ENCODE measurements at regions not wholly inside any gene's neighbourhood (a gene's known extent, or its start where the extent isn't known, plus 50 kb on each side); places are given as distances from the start of the nearest gene placed in this dataset.

GRCh38 chr9:108168236-108168850 lies 678.8 kb upstream of the KLF4 start:
- no peak for DNase-seq

DNA sequence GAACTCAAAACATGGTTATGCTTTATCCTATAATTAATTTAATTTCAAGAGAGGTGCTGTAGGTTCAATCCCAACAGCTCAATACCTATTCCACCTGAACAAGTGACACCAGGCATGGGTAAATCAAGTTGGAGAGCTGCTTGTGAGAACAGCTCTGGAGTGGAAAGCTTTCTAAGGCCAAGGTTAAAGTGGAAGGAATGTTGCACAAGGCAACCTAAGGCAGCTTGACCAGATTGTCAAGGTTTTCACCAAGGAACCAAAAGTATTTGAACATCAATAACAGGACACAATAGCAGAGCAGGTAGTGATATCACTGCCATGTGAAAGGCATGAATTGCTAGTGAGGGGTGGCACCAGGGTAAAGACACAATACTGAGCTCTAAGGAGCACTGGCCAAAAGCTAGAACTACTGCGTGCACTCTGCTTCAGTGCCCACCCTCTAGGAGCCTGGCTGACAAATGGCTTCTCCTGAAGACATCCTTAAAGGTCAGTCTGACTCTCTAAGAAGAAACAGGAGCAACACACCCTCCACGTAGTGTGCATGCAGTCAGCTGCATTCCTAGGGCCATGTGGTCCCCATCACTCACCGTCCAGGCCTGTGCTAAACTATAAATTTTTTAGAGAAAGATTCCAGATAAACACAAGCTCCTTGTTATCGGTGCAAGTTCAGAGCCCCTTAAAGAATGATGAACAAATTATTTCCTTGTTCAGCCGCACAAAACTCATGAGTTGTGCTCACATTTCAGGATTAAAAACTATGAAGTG lies 677.7 kb upstream of the KLF4 start:
- no peak for DNase-seq

DNA sequence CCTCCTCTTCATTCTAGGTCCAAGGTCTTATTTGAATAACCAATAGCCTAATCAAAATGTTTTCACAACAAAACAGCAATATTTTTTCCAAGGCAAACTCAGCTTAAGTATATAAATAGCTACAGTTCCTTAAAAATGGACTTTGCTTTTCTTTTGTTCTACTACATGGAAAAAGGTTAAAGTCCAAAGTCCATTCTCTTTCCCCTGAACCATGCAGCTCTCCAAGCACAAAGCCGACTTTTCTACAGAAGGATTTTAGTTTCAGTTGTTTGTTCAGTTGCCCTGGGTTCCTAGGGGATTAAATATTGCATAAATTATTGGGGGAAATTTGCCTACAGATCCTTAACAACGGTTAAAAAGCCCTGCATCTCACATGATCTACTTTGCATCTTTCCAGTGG lies 677.0 kb upstream of the KLF4 start:
- no peak for DNase-seq

DNA sequence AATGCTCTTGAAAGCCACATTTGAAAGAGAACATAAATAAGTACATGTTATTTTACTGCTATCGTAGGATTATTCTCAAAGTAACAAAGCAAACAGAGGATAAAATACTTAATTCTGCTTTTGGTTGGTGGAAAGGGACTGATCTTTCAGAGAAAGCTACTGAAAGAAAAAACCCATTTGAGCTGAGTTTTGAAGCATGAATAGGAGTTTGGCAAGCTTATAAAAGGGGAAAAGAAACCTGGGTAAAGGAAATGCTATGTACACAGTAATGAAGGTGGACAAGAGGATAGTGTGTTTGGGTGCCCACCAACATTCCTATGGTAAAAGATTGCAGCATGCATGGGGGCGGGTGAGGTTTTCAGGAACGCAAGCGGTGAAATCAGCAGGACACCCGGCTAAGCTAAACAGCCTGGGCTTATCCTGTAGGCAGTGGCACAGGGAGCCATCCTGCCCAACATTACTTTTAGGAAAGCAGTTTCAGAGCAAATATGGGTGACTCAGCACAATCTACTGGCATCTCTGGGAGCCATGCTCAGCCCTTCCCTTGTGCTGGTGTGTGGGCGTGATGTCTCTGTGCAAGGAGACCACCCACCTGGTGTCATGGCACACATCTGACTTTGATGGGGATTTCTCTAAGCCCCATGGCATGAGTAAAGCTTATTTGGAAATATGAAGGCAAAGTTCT lies 673.9 kb upstream of the KLF4 start:
- no peak for DNase-seq

GRCh38 chr9:108162664-108163063 lies 673.1 kb upstream of the KLF4 start:
- DNase-seq = no peak

DNA sequence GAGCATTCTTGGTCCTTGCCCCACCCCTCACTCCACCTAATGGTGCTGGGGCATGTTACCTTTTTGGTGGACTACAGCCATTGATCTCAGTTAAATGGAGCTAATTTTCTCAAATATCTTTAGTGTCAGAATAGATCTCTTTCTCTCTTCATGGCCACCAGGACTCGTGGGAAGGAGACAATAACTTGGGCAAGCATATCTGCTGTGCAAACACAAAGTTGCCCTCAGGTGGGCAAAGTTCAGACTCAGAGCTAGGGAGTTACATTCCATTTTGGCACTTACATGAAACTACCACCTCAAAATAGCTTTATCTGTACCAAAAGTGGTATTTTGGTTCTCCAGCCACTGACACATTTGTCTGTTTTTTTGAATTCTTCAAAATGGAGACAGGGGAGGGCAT lies 671.9 kb upstream of the KLF4 start:
- no peak for DNase-seq

DNA sequence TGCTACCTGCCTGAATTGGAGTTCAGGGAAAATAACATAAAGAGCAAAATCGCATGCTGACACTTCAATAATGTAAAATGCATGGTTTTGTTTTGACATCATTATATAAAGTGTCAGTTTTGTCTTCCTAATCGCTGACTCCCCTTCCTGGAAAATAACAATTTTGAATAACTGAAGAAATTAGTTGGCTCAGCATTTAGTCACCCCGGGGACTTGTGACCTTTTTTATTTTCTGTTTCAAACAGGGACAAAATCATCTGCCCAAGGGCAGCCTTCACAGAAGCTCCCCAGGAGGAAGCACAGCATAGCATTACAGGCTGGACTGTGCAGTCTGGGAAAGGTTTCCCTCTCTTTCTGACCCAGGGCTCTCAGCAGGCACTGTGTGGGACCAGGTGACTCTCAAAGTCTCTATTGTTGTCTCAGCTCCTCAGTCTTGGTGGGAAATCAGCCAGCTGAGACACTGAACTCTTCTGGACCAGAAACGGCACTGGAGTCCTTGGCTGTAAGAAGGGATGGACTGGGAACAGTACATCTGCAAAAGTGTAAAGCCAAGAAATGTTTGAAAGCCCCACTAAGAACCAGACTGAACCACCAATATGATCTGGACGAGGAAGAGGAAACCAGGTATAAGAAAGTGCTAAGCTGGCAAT lies 671.3 kb upstream of the KLF4 start:
- no peak for DNase-seq

DNA sequence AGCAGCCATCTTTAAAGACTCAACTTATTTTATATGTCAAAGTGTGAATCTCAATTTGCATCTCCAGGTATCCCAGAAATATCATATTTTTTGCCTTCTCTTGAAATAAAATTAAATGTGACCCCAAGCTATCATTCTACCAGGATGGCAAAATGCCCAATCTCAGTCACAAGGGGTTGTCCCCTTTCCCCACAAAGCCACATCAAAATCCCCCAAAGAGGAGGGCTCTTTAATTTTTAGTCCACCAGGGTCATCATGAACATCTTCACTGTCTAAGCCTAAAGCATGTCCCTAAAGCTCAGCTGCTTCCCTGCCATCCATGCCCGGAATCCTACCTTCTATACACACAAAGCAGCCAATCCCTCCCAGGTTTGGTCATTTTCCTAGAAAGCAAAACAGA lies 670.5 kb upstream of the KLF4 start:
- DNase-seq = no peak

DNA sequence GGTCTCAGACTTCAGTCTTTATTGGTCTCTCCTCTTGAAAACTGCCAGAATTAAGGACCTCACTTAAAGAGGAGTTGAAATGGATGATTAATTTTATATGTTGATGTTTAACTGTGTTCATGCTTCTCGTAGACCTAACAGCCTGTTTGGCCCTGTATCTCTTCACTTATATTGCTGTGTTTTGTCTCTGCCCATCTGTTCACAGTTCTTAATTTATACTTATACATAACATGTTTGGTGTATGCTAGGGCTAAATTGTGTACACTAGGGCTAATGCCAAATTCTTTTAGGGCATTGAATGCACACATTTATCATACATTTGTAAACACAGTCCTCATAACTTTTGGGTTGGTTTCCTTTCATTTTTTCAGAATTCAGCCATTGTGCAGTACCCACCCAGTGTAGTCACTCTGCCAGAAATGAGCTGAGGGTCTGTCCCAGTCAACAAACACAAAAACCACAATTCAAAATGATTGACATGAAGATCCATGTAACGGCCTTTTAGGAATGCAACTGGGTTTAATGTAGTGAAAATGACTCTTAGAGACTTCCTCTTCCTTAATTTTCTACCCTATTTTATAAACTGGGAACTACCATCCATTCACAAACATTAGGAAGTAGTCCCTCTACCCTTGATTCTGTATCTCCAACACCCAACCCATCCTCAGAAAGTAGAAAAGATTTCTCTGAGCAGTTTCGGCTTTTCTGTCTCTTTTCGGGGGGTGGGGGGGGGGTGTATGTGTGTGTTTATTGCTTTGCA lies 668.8 kb upstream of the KLF4 start:
- no peak for DNase-seq

- DNase-seq = no peak
These were observed 666.9 kb upstream of the KLF4 start for GRCh38 chr9:108156270-108156998.

DNA sequence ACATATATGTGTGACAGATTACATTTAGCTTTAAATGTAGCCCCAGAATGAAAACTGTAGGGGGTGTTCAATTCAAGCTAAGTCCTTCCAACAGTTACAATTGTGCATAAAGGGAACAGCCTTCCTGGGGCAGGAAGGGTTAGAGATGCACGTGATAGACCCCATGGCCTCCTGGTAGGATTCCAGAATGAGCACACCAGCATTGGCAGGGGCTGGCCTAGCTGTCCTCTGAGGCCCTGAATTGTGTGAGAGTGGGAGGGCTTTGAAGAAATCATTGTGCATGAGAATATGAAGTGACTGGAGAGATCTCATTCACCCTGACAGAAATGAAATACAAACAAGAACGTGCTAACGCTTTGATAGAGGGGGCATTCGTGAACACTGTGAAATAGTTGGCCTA lies 663.8 kb upstream of the KLF4 start:
- DNase-seq = no peak

- DNase-seq = no peak
These were observed 661.4 kb upstream of the KLF4 start for GRCh38 chr9:108150736-108151586.

GRCh38 chr9:108149326-108149725 lies 659.8 kb upstream of the KLF4 start:
- no peak for DNase-seq

DNA sequence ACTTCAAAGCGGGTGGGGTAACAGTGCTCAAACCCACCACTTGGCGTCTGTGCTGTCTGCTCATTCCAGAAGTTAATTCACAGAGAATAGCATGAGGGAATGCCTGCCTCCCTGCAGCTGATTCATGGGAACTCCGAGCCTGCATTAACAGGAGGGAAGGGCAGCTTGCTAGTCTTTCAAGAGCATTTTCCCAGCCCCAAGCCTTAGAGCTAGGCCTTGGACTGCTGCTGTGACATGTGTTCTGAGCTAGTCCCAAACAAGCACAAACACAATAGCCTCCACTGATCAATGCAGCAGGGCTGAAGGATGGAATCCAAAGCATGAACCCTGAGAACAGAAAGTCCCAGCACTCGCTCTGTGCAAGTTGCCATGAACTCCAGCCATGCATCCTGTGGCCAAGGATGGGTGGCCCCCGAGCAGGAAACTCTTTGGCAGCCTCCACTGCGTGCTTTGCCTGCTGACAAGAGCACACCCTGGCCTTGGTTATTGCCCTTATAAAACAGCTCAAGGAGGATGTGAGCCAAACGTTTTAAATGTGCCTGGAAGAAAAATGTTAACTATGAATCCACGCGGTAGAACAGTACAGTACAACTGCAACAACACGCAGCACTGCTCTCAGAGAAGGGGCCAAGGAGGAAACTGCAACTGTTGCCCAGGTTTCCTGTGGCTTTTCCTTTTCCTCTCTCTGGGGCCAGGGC lies 653.1 kb upstream of the KLF4 start:
- DNase-seq = no peak

- no peak for DNase-seq
These were observed 652.6 kb upstream of the KLF4 start for GRCh38 chr9:108142142-108142503.

GRCh38 chr9:108139900-108140299 lies 650.3 kb upstream of the KLF4 start:
- no peak for DNase-seq

DNA sequence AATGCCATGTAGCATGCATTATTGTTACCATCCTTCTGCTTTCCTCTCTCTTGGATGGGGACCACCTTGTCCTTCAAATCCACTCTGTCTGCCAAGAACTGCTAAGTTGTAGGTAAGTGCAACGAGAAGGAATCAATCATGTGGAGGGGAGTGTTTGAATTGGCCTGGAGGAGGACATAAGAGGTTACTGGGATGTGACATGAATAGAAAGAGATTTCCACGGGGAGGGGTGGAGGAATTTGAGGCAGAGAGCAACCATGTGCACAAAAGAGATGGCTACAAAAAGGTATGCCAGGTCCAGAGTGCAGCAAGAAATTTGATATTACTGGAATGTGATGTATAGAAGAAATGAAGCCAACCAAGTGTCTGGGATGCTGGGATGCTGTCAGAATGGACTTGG lies 648.9 kb upstream of the KLF4 start:
- no peak for DNase-seq

- DNase-seq = no peak
These were observed 647.1 kb upstream of the KLF4 start for GRCh38 chr9:108136656-108137055.

GRCh38 chr9:108134486-108135128 lies 645.0 kb upstream of the KLF4 start:
- DNase-seq = no peak

DNA sequence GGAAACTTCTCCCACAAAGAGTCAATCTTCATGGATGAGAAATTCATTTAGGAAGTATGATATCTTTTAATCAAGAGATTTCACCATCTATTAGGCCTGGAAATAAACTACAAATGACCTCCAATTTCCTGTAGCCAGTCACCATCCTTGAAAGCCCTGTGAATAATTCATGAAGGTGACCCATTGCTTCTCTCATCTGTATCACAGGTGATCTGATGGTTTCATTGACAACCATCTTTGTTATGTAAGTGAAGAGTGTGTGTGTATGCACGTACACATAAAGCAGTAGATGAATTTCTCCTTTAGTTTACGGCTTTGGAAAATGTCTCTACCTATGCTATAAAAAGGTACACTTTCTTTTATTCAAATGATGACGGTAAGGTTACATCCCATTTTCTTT lies 644.1 kb upstream of the KLF4 start:
- DNase-seq = no peak

Data from NCI-H524 treated with DMSO at 0.1 percent for 48 hours (cell line).